ENCODE measurements at regions not wholly inside any gene's neighbourhood (a gene's known extent, or its start where the extent isn't known, plus 50 kb on each side); places are given as distances from the start of the nearest gene placed in this dataset.
A peak's percentile ranks its signal among the peaks of the same experiment; 100 is the strongest.

GRCh38 chr13:68784275-68784674 is 1323.4 kb upstream of the ATXN8OS start:
- Histone ChIP-seq H2BK5ac (ENCODE audit: low read depth, low read length) (no peak overlapping the region), H2BK15ac (ENCODE audit: low read length) (no peak overlapping the region), H2BK20ac (ENCODE audit: low read length) (no peak overlapping the region), H2BK120ac (replicated peaks; ENCODE audit: low read depth, low read length) (no peak overlapping the region), H3K79me1 (ENCODE audit: low read depth, low read length) (no peaks in the 10 kb centered on the region), H2AK5ac (ENCODE audit: low read depth, low read length) (no peak overlapping the region), H3K79me2 (ENCODE audit: control insufficient read depth in 1 of 2, insufficient read depth in 2 of 2, low read length in 2 of 2) (no peaks in the 10 kb centered on the region), H3K56ac (replicated peaks; ENCODE audit: insufficient read length, low read depth, low read length) (no peak overlapping the region), H3K9me3 (ENCODE audit: insufficient read depth in 2 of 2, low read depth in 1 of 2, low read length in 1 of 2) (no peaks in the 10 kb centered on the region), H3K23me2 (ENCODE audit: low read depth, low read length) (no peaks in the 10 kb centered on the region), H3K4me3 (ENCODE audit: extremely low read depth in 1 of 4, insufficient read depth in 2 of 4, low read depth in 3 of 4, low read length in 4 of 4) (no peak overlapping the region), H2AFZ (ENCODE audit: low read length) (no peak overlapping the region), H3K18ac (ENCODE audit: extremely low read depth, low read length) (no peak overlapping the region), H4K20me1 (replicated peaks in 1 of 2; ENCODE audit: control insufficient read depth in 1 of 2, insufficient read depth in 2 of 2, low read length in 2 of 2) (no peaks in the 10 kb centered on the region), H3K23ac (ENCODE audit: insufficient read length) (no peak overlapping the region), H2BK12ac (ENCODE audit: low read depth, low read length) (no peak overlapping the region), H3K27me3 (replicated peaks in 1 of 4; ENCODE audit: control insufficient read depth in 3 of 4, extremely low read depth in 1 of 4, insufficient read depth in 3 of 4, low read length in 3 of 4) (no peaks in the 10 kb centered on the region), H3K9ac (replicated peaks in 1 of 4; ENCODE audit: extremely low read depth in 1 of 4, low read depth in 3 of 4, low read length in 3 of 4) (no peak overlapping the region), H3K4me1 (replicated peaks in 1 of 4; ENCODE audit: control insufficient read depth in 3 of 4, insufficient read depth in 4 of 4, low read length in 3 of 4) (no peaks in the 10 kb centered on the region), H3K14ac (ENCODE audit: insufficient read length) (no peak overlapping the region), H4K8ac (ENCODE audit: extremely low read depth, insufficient read depth, low read length) (no peak overlapping the region), H3K36me3 (ENCODE audit: control insufficient read depth in 2 of 4, insufficient read depth in 4 of 4, low read length in 3 of 4) (no peaks in the 10 kb centered on the region), H3K4me2 (ENCODE audit: insufficient read depth in 1 of 2, low read depth in 2 of 2, low read length in 2 of 2) (no peak overlapping the region), H3K4ac (replicated peaks; ENCODE audit: insufficient read length, low read depth, low read length) (no peak overlapping the region), H3K27ac (ENCODE audit: low read depth, low read length) (no peak overlapping the region), H4K5ac (ENCODE audit: insufficient read length, low read depth, low read length) (no peak overlapping the region), H4K91ac (replicated peaks; ENCODE audit: insufficient read length, low read length) (no peak overlapping the region)
- FAIRE-seq (no peak), DNase-seq (ENCODE audit: low read depth in 1 of 2, low spot score in 2 of 2) (no peak)
- POLR2A ChIA-PET (ENCODE audit: partially characterized antibody) = no interaction called here
- TF ChIP-seq BACH1 (IDR thresholded peaks at IDR 0.05; ENCODE audit: low read length) (no peak), SRF (IDR thresholded peaks at IDR 0.05; ENCODE audit: low read depth, low read length) (peak; percentile 59; the same call in 1 of the 2 replicates), EGR1 (IDR thresholded peaks at IDR 0.05; ENCODE audit: borderline replicate concordance, low read depth, low read length) (no peak), POLR2A (IDR thresholded peaks at IDR 0.05; ENCODE audit: control extremely low read depth in 1 of 2, low read depth in 2 of 2, low read length in 2 of 2) (no peak)
- CTCF ChIA-PET (ENCODE audit: partially characterized antibody) = no interaction called here

All from H1 (cell line).